ENCODE measurements at regions not wholly inside any gene's neighbourhood (a gene's known extent, or its start where the extent isn't known, plus 50 kb on each side); places are given as distances from the start of the nearest gene placed in this dataset.

- Histone ChIP-seq H3K27me3 (ENCODE audit: insufficient read depth, poor library complexity, severe bottlenecking) (no peaks in the 10 kb centered on the region), H3K27ac (replicated peaks) (no peak overlapping the region), H3K4me3 (replicated peaks; ENCODE audit: insufficient read depth, low read length) (no peak overlapping the region)
- TF ChIP-seq SPI1 (IDR thresholded peaks at IDR 0.05; ENCODE audit: borderline replicate concordance, low read depth) (no peak), REST (IDR thresholded peaks at IDR 0.05; ENCODE audit: insufficient replicate concordance, low read depth) (no peak), CTCF (IDR thresholded peaks at IDR 0.05; ENCODE audit: insufficient read depth, low read length) (no peak), POLR2AphosphoS5 (IDR thresholded peaks at IDR 0.05; ENCODE audit: low read depth) (no peak), GABPA (IDR thresholded peaks at IDR 0.05; ENCODE audit: low read depth) (no peak)
- no peak for DNase-seq (ENCODE audit: low read depth in 1 of 2, low spot score in 1 of 2)
Observed at GRCh38 chr4:45331802-45332201, 605.4 kb upstream of the GNPDA2 start.

- Histone ChIP-seq H3K27ac (replicated peaks) (no peak overlapping the region), H3K4me3 (replicated peaks; ENCODE audit: insufficient read depth, low read length) (no peak overlapping the region), H3K27me3 (ENCODE audit: insufficient read depth, poor library complexity, severe bottlenecking) (no peaks in the 10 kb centered on the region)
- DNase-seq (ENCODE audit: low read depth in 1 of 2, low spot score in 1 of 2): no peak
- TF ChIP-seq CTCF (IDR thresholded peaks at IDR 0.05; ENCODE audit: insufficient read depth, low read length): no peak
- no peak for TF ChIP-seq SPI1 (IDR thresholded peaks at IDR 0.05; ENCODE audit: borderline replicate concordance, low read depth)
- no peak for TF ChIP-seq GABPA (IDR thresholded peaks at IDR 0.05; ENCODE audit: low read depth)
- no peak for TF ChIP-seq POLR2AphosphoS5 (IDR thresholded peaks at IDR 0.05; ENCODE audit: low read depth)
- TF ChIP-seq REST (IDR thresholded peaks at IDR 0.05; ENCODE audit: insufficient replicate concordance, low read depth): no peak
Observed at GRCh38 chr4:45327544-45327943, 601.2 kb upstream of the GNPDA2 start.

- Histone ChIP-seq H3K4me3 (replicated peaks; ENCODE audit: insufficient read depth, low read length) (no peak overlapping the region), H3K27ac (replicated peaks) (no peak overlapping the region), H3K27me3 (ENCODE audit: insufficient read depth, poor library complexity, severe bottlenecking) (no peaks in the 10 kb centered on the region)
- no peak for TF ChIP-seq POLR2AphosphoS5 (IDR thresholded peaks at IDR 0.05; ENCODE audit: low read depth)
- no peak for DNase-seq (ENCODE audit: low read depth in 1 of 2, low spot score in 1 of 2)
Observed at GRCh38 chr4:45324455-45325417, 598.4 kb upstream of the GNPDA2 start.

GRCh38 chr4:45323453-45324058 is 597.2 kb upstream of the GNPDA2 start:
- Histone ChIP-seq H3K27me3 (ENCODE audit: insufficient read depth, poor library complexity, severe bottlenecking) (no peaks in the 10 kb centered on the region), H3K27ac (replicated peaks) (no peak overlapping the region), H3K4me3 (replicated peaks; ENCODE audit: insufficient read depth, low read length) (no peak overlapping the region)
- DNase-seq (ENCODE audit: low read depth in 1 of 2, low spot score in 1 of 2): no peak
- TF ChIP-seq POLR2AphosphoS5 (IDR thresholded peaks at IDR 0.05; ENCODE audit: low read depth) (no peak), GABPA (IDR thresholded peaks at IDR 0.05; ENCODE audit: low read depth) (no peak), CTCF (IDR thresholded peaks at IDR 0.05; ENCODE audit: insufficient read depth, low read length) (no peak), REST (IDR thresholded peaks at IDR 0.05; ENCODE audit: insufficient replicate concordance, low read depth) (no peak), SPI1 (IDR thresholded peaks at IDR 0.05; ENCODE audit: borderline replicate concordance, low read depth) (no peak)
